Esophagus squamous epithelium (tissue), 4 donors: ENCODE measurements at regions not wholly inside any gene's neighbourhood (a gene's known extent, or its start where the extent isn't known, plus 50 kb on each side); places are given as distances from the start of the nearest gene placed in this dataset.

ENCODE experiments used
- CTCF ChIP-seq, 6 experiments: fragments of 450-650 bp in 4 of 6; fragments of 200-600 bp in 2 of 6; sonication (generic) in 2 of 6; IDR thresholded peaks; one replicate each; pipeline ENCODE4 v1.5.1; 2016 to 2019; ENCODE audit warnings: antibody characterized with exemption in 6 of 6, mild to moderate bottlenecking in 4 of 6, moderate library complexity in 4 of 6
- POLR2A ChIP-seq, 4 donors: fragments of 450-650 bp; IDR thresholded peaks; one replicate each; pipeline ENCODE4 v1.6.1; 2017; ENCODE audit warnings: antibody characterized with exemption in 4 of 4, mild to moderate bottlenecking in 4 of 4, moderate library complexity in 3 of 4

GRCh38 chr17:71978435-71978834 is 142.4 kb upstream of the SOX9 start:
- TF ChIP-seq CTCF (IDR thresholded peaks at IDR 0.05) (no peak), POLR2A (IDR thresholded peaks at IDR 0.05) (no peak)
